IMR-90 (cell line): ENCODE measurements at regions not wholly inside any gene's neighbourhood (a gene's known extent, or its start where the extent isn't known, plus 50 kb on each side); places are given as distances from the start of the nearest gene placed in this dataset.

Source experiments
- ATAC-seq: fragments of 200-7000 bp; cut with Tn5 transposase; 2 replicates; pipeline ENCODE4 v1.9.1; 2020; ENCODE audit warnings: low read depth, mild to moderate bottlenecking, moderate library complexity
- BruUV-seq: library from RNA; stranded (reverse); fragments of 400-500 nt; replicated peaks from 2 replicates; lab custom pipeline; 2021; lab: Mats Ljungman, UMichigan
- CTCF ChIA-PET: fragments of 300-600 bp; formaldehyde crosslinking; extraction: SDS; loops from one replicate; lab custom pipeline; 2021; ENCODE audit warnings: antibody characterized with exemption; lab: Yijun Ruan, JAX
- POLR2A ChIA-PET: fragments of 300-600 bp; sonication (Branson Sonifier 250); formaldehyde crosslinking; loops from one replicate; lab custom pipeline; 2022; ENCODE audit warnings: antibody characterized with exemption; ENCODE audit not compliant: unreplicated experiment; lab: Charles Lee
- DNase-seq: peaks from one replicate; pipeline ENCODE4 v3.0.0; 2013
- H2AFZ ChIP-seq: replicated peaks from 2 replicates; pipeline ENCODE3; 2013; ENCODE audit warnings: low read length, mild to moderate bottlenecking; ENCODE audit not compliant: poor library complexity
- H2AK5ac ChIP-seq: 2 replicates; pipeline ENCODE4 v1.6.1; 2013; ENCODE audit warnings: low read depth, low read length, inconsistent platforms
- H2AK9ac ChIP-seq: replicated peaks from 2 replicates; pipeline ENCODE3; 2013; ENCODE audit warnings: mild to moderate bottlenecking, low read depth, low read length, moderate library complexity; ENCODE audit not compliant: poor library complexity
- H2BK120ac ChIP-seq: 2 replicates; pipeline ENCODE4 v1.6.1; 2013; ENCODE audit warnings: low read depth, low read length, inconsistent platforms
- H2BK15ac ChIP-seq: 3 replicates; pipeline ENCODE4 v1.6.1; 2013; ENCODE audit warnings: low read depth, low read length, inconsistent platforms
- H2BK20ac ChIP-seq: 2 replicates; pipeline ENCODE4 v1.6.1; 2013; ENCODE audit warnings: low read depth, mild to moderate bottlenecking, inconsistent platforms, low read length, moderate library complexity
- H2BK5ac ChIP-seq: 2 replicates; pipeline ENCODE4 v1.6.1; 2013; ENCODE audit warnings: mild to moderate bottlenecking, low read depth, low read length, inconsistent platforms; ENCODE audit not compliant: poor library complexity, severe bottlenecking
- H3K14ac ChIP-seq: replicated peaks from 2 replicates; pipeline ENCODE4 v1.6.1; 2013; ENCODE audit warnings: low read depth, low read length, inconsistent platforms
- H3K18ac ChIP-seq: 2 replicates; pipeline ENCODE4 v1.6.1; 2013; ENCODE audit warnings: low read depth, low read length, control low read depth
- H3K23ac ChIP-seq: 2 replicates; pipeline ENCODE4 v1.6.1; 2013; ENCODE audit warnings: low read depth, low read length, inconsistent platforms
- H3K27ac ChIP-seq: 2 replicates; pipeline ENCODE4 v1.5.1; 2013; ENCODE audit warnings: mild to moderate bottlenecking, control low read depth, low read length; ENCODE audit not compliant: insufficient read depth
- H3K27me3 ChIP-seq: 2 replicates; pipeline ENCODE4 v1.6.1; 2013; ENCODE audit warnings: low read length; ENCODE audit not compliant: control insufficient read depth, insufficient read depth
- H3K36me3 ChIP-seq: 2 replicates; pipeline ENCODE4 v1.6.1; 2013; ENCODE audit warnings: low read length, mixed read lengths; ENCODE audit not compliant: control insufficient read depth, insufficient read depth
- H3K4ac ChIP-seq: 2 replicates; pipeline ENCODE4 v1.6.1; 2013; ENCODE audit warnings: low read depth, low read length, inconsistent platforms
- H3K4me1 ChIP-seq: 2 replicates; pipeline ENCODE4 v1.6.1; 2013; ENCODE audit warnings: low read length, mixed read lengths; ENCODE audit not compliant: control insufficient read depth, insufficient read depth
- H3K4me2 ChIP-seq: 2 replicates; pipeline ENCODE4 v1.6.1; 2013; ENCODE audit warnings: low read depth, mild to moderate bottlenecking, control low read depth, low read length, moderate library complexity
- H3K4me3 ChIP-seq: 2 replicates; pipeline ENCODE4 v1.5.1; 2013; ENCODE audit warnings: low read depth, mild to moderate bottlenecking, control low read depth, low read length, moderate library complexity; ENCODE audit not compliant: insufficient read depth
- H3K56ac ChIP-seq: 2 replicates; pipeline ENCODE4 v1.6.1; 2013; ENCODE audit warnings: low read length, inconsistent platforms; ENCODE audit not compliant: insufficient read depth; ENCODE audit errors: extremely low read depth
- H3K79me1 ChIP-seq, 2 experiments: 2 replicates each; pipeline ENCODE4 v1.6.1; 2013; ENCODE audit warnings: low read length in 2 of 2, inconsistent platforms in 1 of 2, low read depth in 1 of 2
- H3K9ac ChIP-seq: 2 replicates; pipeline ENCODE4 v1.6.1; 2013; ENCODE audit warnings: low read depth, low read length, control low read depth
- H3K9me1 ChIP-seq: 2 replicates; pipeline ENCODE4 v1.6.1; 2013; ENCODE audit warnings: low read length, inconsistent platforms; ENCODE audit not compliant: insufficient read depth
- H3K9me3 ChIP-seq: 2 replicates; pipeline ENCODE4 v1.6.1; 2013; ENCODE audit warnings: low read length; ENCODE audit not compliant: control insufficient read depth, insufficient read depth
- H4K20me1 ChIP-seq: 2 replicates; pipeline ENCODE4 v1.6.1; 2013; ENCODE audit warnings: low read length, inconsistent platforms; ENCODE audit not compliant: insufficient read depth
- H4K5ac ChIP-seq: 2 replicates; pipeline ENCODE4 v1.6.1; 2013; ENCODE audit warnings: mild to moderate bottlenecking, low read depth, low read length, control low read depth
- H4K8ac ChIP-seq, 2 experiments: 2 replicates each; pipeline ENCODE4 v1.6.1; 2013; ENCODE audit warnings: low read depth in 2 of 2, low read length in 2 of 2, control low read depth in 1 of 2, inconsistent platforms in 1 of 2
- H4K91ac ChIP-seq: 2 replicates; pipeline ENCODE4 v1.6.1; 2013; ENCODE audit warnings: low read depth, low read length, inconsistent platforms; ENCODE audit not compliant: insufficient read depth
- CHD1 ChIP-seq: IDR thresholded peaks from 2 replicates; pipeline ENCODE4 v1.6.1; 2012; ENCODE audit warnings: low read depth, low read length, improper control_type of control experiment
- CTCF ChIP-seq: conservative IDR thresholded peaks from 2 replicates; pipeline ENCODE4 v1.5.1; 2012; ENCODE audit warnings: mild to moderate bottlenecking, low read depth, low read length, improper control_type of control experiment
- FOS ChIP-seq: fragments of 150-350 bp; IDR thresholded peaks from 2 replicates; pipeline ENCODE4 v1.6.1; 2016; ENCODE audit warnings: low read depth, low read length
- MAFK ChIP-seq: IDR thresholded peaks from 2 replicates; pipeline ENCODE4 v1.6.1; 2012; ENCODE audit warnings: low read depth, low read length, improper control_type of control experiment
- MXI1 ChIP-seq: IDR thresholded peaks from 2 replicates; pipeline ENCODE4 v1.6.1; 2012; ENCODE audit warnings: low read depth, mild to moderate bottlenecking, low read length, moderate library complexity, borderline replicate concordance
- RAD21 ChIP-seq: IDR thresholded peaks from 2 replicates; pipeline ENCODE4 v1.6.1; 2012; ENCODE audit warnings: low read length, improper control_type of control experiment
- RCOR1 ChIP-seq: IDR thresholded peaks from 2 replicates; pipeline ENCODE4 v1.6.1; 2012; ENCODE audit warnings: mild to moderate bottlenecking, low read length, improper control_type of control experiment; ENCODE audit not compliant: insufficient replicate concordance
- SMC3 ChIP-seq: fragments of 150-350 bp; IDR thresholded peaks from 2 replicates; pipeline ENCODE4 v1.6.1; 2016; ENCODE audit warnings: low read depth, mild to moderate bottlenecking, antibody characterized with exemption, low read length, moderate library complexity
- WGBS, 2 experiments: methylation state at CpG; one replicate each; pipeline versions ENCODE4 v1.1.5 to v1.1.7; 2013; ENCODE audit warnings: missing lambda C conversion rate in 2 of 2; ENCODE audit not compliant: insufficient read length in 1 of 2; ENCODE audit errors: extremely low coverage in 2 of 2; 5-methylcytosine and 5-hydroxymethylcytosine counted together
- dilution Hi-C: fragments of 300-500 bp; cut with HindIII; formaldehyde crosslinking; loops from one replicate; pipeline ENCODE4 v1.14.3; 2018; ENCODE audit warnings: low sequenced_read_pairs; ENCODE audit not compliant: unreplicated experiment
- in situ Hi-C: fragments of 300-500 bp; cut with MboI; formaldehyde crosslinking; loops from 3 replicates; pipeline ENCODE4 v1.14.3; 2019; ENCODE audit warnings: low sequenced_read_pairs, inconsistent platforms, mixed read lengths
- intact Hi-C: fragments of 100-400 bp; cut with micrococcal nuclease; formaldehyde crosslinking; loops from 2 replicates; pipeline ENCODE4 v1.10.0; 2022

- no peaks in the 10 kb centered on the region for H3K4me1 ChIP-seq
- in situ Hi-C loops = no loop called here
- BruUV-seq = no TSS peak
- H3K23ac ChIP-seq = no peak overlapping the region
- DNase-seq (no peak), ATAC-seq (no peak)
- H2BK20ac ChIP-seq = no peak overlapping the region
- no peaks in the 10 kb centered on the region for H3K9me3 ChIP-seq
- no peak overlapping the region for H2AFZ ChIP-seq
- no peak overlapping the region for H2BK5ac ChIP-seq
- no peak overlapping the region for H3K14ac ChIP-seq
- H3K18ac ChIP-seq = no peak overlapping the region
- no peak overlapping the region; the same call in 2 of the 3 replicates for H2BK15ac ChIP-seq
- CTCF ChIA-PET = interaction anchor here (0.6 to 1.2 kb wide), 2 partner anchors 14 to 789 kb away, joined by 3 to 6 read pairs; no protein-coding TSS in a partner anchor
- WGBS, 2 experiments = no CpG with 5 or more reads among the region's 2 CpGs
- dilution Hi-C loops = no loop called here
- no peak overlapping the region for H3K56ac ChIP-seq
- no peaks in the 10 kb centered on the region for H4K20me1 ChIP-seq
- intact Hi-C loops = no loop called here
- H3K27ac ChIP-seq = no peak overlapping the region
- no peak overlapping the region for H3K9ac ChIP-seq
- no peak overlapping the region for H4K8ac ChIP-seq
- H3K4me2 ChIP-seq = no peak overlapping the region
- no peaks in the 10 kb centered on the region for H3K36me3 ChIP-seq
- no peak overlapping the region for H2AK9ac ChIP-seq
- no peak overlapping the region for H4K91ac ChIP-seq
- POLR2A ChIA-PET = no interaction called here
- no peak overlapping the region for H3K4ac ChIP-seq
- H3K4me3 ChIP-seq = no peak overlapping the region
- H2AK5ac ChIP-seq = no peak overlapping the region
- H3K9me1 ChIP-seq = no peaks in the 10 kb centered on the region
- H2BK120ac ChIP-seq = no peak overlapping the region
- H4K5ac ChIP-seq = no peak overlapping the region
- no peak for TF ChIP-seq RAD21
- no peak for TF ChIP-seq MXI1
- no peak for TF ChIP-seq FOS
- TF ChIP-seq CTCF = no peak
- TF ChIP-seq SMC3 = no peak
- TF ChIP-seq CHD1 = no peak
- TF ChIP-seq MAFK = no peak
- TF ChIP-seq RCOR1 = no peak
- H3K79me1 ChIP-seq = no peaks in the 10 kb centered on the region
- H3K27me3 ChIP-seq = no peaks in the 10 kb centered on the region
Observed at GRCh38 chr12:88932457-88932856, 352.2 kb upstream of the KITLG start.
